Activated CD8-positive, alpha-beta memory T cell treated with anti-CD3 and anti-CD28 coated beads for 24 hours (primary cell): ENCODE measurements at regions not wholly inside any gene's neighbourhood (a gene's known extent, or its start where the extent isn't known, plus 50 kb on each side); places are given as distances from the start of the nearest gene placed in this dataset.

ENCODE experiments used
- DNase-seq: peaks from one replicate; pipeline ENCODE4 v3.0.0-alpha.2; 2020

GRCh38 chr2:60152226-60152833 lies 401.1 kb downstream of the BCL11A start:
- no peak for DNase-seq

- no peak for DNase-seq
Measured at GRCh38 chr2:60149176-60149575, 404.3 kb downstream of the BCL11A start.

- DNase-seq = no peak
Measured at GRCh38 chr2:60148716-60149115, 404.7 kb downstream of the BCL11A start.

GRCh38 chr2:60140185-60140584 lies 413.3 kb downstream of the BCL11A start:
- DNase-seq = no peak

- DNase-seq = no peak
Measured at GRCh38 chr2:60136913-60137312, 416.5 kb downstream of the BCL11A start.

- DNase-seq = no peak
Measured at GRCh38 chr2:60127191-60127590, 426.3 kb downstream of the BCL11A start.

- DNase-seq = no peak
Measured at GRCh38 chr2:60125611-60126426, 427.6 kb downstream of the BCL11A start.

- no peak for DNase-seq
Measured at GRCh38 chr2:60119778-60120177, 433.7 kb downstream of the BCL11A start.

GRCh38 chr2:60118917-60119316 lies 434.5 kb downstream of the BCL11A start:
- no peak for DNase-seq

- no peak for DNase-seq
Measured at GRCh38 chr2:60118061-60118460, 435.4 kb downstream of the BCL11A start.

- no peak for DNase-seq
Measured at GRCh38 chr2:60116161-60116875, 437.1 kb downstream of the BCL11A start.

GRCh38 chr2:60109744-60110143 lies 443.7 kb downstream of the BCL11A start:
- DNase-seq = no peak

- DNase-seq = no peak
Measured at GRCh38 chr2:60106836-60107529, 446.5 kb downstream of the BCL11A start.

GRCh38 chr2:60105906-60106305 lies 447.5 kb downstream of the BCL11A start:
- no peak for DNase-seq

- DNase-seq = no peak
Measured at GRCh38 chr2:60104514-60105505, 448.6 kb downstream of the BCL11A start.

- no peak for DNase-seq
Measured at GRCh38 chr2:60100034-60100433, 453.4 kb downstream of the BCL11A start.

GRCh38 chr2:60098996-60099395 lies 454.5 kb downstream of the BCL11A start:
- no peak for DNase-seq

GRCh38 chr2:60097298-60097697 lies 456.2 kb downstream of the BCL11A start:
- no peak for DNase-seq

- DNase-seq = no peak
Measured at GRCh38 chr2:60096556-60096955, 456.9 kb downstream of the BCL11A start.

GRCh38 chr2:60095903-60096302 lies 457.6 kb downstream of the BCL11A start:
- no peak for DNase-seq

GRCh38 chr2:60095202-60095815 lies 458.1 kb downstream of the BCL11A start:
- no peak for DNase-seq
